Left forelimb (tissue), 1 donor: ENCODE measurements at regions not wholly inside any gene's neighbourhood (a gene's known extent, or its start where the extent isn't known, plus 50 kb on each side); places are given as distances from the start of the nearest gene placed in this dataset.
"Not testable (repeated sequence)": the region's sequence is repeated elsewhere in the genome, so short reads cannot be mapped to it uniquely, and the experiment has no call there.

Source experiments
- DNase-seq: peaks from one replicate; pipeline ENCODE4 v3.0.0-alpha.2; 2018; ENCODE audit warnings: low spot score

DNA sequence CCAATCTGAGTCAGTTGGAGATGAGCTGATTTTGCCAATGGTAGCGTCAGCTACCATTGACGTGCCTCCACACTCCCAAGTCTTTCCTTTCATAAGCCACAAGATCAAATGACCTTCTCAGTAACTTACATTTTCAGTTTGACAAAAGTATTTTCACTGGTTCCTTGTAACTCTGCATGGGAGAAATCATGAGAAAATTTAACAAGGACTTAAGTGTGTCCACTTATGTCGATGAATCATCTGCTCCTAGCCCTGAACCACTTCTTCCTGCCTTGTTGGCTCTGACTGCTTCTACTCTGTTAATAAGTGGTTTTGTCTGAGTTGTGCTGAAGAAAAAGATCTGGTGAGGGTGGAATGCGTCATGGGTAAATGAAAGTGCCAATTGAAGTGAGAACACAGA is 101.2 kb downstream of the NFKBIZ start:
- no peak for DNase-seq

DNA sequence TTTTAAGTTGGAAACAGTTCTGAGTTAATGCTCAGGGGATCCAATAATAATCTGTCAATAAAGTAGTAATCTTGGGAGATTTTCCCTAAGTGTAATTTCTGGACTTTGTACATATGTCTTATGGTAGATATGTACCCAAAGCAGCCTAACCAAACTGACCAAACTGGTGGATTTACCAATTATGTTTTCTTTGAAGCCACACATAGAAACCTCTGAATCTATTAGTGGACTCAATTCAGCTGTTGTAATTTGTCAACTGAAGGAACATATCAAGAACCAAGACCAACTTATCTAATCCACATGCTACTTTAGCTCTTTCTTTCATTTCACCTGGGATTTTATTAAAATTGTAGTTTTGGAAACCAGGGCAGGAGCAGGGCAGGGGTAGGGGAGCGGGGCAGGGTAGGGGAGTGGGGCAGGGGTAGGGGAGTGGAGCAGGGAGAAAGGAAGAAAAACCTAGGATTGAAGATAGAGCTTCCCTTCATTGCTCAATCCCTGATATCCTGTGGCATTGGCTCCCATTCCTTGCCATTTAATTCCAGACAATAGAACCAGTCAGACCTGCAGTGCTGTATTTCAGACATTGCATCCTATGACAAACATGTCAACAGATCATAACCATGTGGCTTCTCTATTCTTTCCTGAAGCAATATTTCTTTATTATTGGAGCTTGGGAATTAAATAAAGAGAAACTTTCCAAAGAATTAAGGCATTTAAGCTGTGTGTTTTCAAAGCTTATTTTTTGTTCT is 101.8 kb downstream of the NFKBIZ start:
- DNase-seq: no peak

DNA sequence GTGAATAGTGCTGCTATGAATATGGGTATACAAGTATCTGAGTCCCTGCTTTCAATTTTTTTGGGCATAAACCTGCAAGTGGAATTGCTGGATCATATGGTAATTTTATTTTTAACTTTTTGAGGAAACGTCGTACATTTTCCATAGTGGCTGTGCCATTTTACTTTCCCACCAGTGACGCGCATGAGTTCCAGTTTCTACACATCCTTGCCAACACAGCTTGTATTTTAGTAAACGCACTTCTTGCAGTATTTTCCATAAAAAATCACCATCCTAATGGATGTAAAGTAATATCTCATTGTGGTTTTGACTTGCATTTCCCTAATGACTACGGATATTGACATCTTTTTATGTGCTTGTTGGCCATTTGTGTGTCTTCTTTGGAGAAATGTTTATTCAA is 105.0 kb downstream of the NFKBIZ start:
- DNase-seq: no peak

DNA sequence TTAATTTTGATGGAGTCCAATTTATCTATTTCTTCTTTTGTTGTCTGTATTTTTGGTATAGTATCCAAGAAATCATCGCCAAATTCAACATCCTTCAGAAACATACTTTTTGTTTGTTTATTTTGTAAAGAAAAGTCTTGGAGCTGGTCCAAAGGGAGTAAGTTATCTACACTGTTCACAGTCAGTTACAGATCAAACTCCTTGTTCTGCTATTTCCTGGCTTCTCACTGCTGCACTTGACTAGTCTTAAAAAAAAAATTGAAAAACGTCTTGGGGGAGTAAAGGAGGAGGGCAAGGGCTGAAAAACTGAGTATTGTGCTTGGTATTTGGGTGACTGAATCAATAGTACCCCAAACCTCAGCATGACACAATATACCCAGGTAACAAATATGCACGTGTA is 105.6 kb downstream of the NFKBIZ start:
- no peak for DNase-seq

DNA sequence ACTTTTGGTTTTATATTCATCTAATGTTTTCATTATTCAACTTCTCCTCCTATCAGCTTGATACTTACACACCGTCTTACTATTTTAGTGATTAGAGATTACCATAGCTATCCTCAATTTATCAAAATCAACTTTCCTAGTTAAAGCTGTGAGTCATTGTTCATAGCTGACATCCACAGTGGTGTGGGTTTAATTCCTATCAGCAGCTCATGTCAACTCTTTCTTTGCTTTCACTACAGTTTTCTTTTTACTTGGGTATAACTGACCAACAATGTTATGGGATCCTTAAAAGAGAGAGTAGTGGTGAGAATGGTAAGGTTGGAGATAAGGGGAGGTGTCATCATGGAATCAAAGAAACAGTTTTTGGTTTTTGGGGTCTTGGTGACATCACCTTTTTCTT is 112.7 kb downstream of the NFKBIZ start:
- no peak for DNase-seq

DNA sequence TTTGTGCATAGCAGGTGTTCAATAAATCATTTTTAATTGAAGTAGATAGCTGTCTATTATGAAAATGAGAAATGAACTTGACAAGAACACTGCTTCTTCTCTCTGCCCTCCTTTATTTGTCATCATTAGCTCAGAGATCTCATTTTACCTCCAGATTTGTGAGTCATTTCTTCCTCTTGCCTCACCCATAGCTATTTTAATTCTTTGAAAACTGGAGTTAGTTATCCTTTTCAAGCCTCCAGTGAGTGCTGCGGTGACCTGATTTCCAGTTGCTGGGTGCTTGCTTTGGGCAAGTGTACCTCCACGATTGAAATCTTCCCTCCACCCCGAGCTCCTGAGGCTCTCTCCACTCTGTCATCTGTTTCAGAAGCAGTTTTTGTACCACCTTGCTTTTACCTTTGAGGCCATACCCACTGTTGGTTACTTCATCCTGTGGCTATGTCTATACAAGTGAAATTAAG is 114.6 kb downstream of the NFKBIZ start:
- DNase-seq: no peak

DNA sequence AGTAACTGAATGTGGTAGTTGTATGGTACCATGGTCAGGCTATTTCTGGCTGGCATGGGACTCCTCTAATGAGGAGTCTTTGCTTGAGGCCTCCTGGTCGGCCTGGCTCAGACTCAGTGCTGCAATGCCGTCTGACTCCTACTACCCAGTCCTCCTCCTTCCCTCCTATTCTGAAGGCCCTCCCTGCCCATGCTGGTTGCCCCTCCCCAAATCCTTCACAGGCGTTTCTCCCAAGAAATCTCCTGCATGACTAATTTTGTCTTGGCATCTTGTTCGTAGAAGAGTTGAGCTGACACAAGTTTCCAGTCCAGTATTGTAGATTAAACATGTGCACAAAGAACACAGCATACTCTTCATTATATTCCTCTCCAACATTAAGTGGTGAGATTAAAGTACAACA is 115.5 kb downstream of the NFKBIZ start:
- DNase-seq: no peak

DNA sequence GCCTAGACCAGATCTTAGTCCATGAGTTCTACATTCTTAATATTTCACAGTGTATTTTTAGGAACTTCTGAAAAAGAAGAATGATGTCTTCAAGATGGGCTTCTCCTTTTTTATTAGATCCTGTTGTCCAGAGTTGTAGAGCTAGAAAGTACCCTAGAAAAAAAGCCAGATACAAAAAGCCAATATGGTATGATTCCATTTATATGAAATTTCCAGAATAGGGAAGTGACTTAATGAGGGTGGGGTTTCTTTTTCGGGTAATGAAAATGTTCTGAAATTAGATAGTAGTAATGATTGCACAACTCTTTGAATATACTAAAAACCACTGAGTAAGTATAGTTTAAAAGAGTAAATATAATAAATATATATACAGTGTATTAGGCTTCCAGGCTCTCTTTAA is 116.9 kb downstream of the NFKBIZ start:
- no peak for DNase-seq

DNA sequence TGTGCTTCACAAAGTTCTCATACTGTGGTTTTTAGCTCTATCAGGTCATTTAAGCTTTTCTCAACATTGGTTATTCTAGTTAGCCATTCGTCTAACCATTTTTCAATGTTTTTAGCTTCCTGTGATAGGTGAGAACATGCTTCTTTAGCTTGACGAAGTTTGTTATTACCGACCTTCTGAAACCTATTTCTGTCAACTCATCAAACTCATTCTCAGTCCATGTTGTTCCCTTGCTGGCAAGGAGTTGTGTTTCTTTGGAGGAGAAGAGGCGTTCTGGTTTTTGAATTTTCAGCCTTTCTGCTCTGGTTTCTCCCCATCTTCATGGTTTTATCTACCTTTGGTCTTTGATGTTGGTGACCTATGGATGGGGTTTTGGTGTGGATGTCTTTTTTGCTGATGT is 120.9 kb downstream of the NFKBIZ start:
- DNase-seq: no peak

DNA sequence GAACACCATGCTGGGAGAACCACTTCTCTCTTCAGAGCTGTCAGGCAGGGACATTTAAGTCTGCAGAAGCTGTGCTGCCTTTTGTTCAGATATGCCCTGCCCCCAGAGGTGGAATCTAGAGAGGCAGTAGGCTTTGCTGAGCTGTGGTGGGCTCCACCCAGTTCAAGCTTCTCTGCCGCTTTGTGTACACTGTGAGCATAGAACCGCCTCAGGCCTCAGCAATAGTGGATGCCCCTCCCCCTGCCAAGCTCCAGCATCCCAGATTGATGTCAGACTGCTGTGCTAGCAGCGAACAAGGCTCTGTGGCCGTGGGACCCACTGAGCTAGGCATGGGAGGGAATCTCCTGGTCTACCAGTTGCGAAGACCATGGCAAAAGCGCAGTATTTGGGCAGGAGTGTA is 121.6 kb downstream of the NFKBIZ start:
- no peak for DNase-seq

DNA sequence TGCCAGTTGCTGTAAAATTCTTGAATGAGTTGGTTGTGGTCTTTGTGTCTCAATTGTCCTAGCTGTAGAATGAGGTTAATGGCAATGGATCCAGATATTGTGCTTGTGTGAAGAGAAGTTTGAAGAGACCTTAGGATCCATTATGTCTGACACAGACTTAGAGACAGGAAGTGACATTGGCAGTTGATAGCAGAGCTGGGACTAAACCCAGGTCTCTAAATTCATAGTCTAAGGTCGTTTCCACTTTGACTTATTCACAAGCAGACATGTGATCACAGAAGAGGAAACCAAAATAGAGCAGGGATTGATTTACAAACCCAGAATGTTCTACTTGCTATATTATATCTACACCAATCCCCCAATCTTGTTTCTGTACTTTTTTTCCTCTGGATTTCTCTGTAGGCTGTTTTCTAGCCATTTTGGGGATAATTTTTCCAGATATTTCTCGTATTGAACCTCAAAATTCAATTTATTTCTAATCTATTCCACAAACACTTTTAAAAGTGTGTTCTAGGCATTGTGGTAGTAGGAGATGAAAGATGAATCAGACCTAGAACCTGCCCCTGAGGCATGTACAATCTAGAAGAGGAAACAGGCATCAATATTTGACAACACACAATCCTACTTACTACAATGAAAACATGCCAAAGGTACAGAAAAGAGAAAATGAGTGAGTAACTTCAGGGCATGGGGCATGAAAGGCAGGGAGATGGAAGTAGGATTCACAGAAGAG is 123.3 kb downstream of the NFKBIZ start:
- DNase-seq: no peak

DNA sequence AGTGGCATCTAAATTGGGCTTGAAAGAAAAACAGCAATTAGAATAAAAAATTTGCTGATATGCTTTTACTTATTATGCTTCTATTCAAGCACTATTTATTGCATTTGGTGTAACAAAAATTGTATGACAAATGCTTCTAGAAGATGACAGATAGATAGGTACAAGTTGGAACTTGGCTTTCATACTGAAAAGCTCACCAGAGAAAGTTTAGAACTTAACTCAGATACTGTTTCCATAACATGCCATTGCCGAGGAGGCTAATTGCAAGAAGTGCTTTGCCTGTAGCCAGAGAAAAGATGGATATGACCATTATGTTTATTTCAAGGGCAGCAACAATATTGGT is 123.8 kb downstream of the NFKBIZ start:
- DNase-seq: no peak

DNA sequence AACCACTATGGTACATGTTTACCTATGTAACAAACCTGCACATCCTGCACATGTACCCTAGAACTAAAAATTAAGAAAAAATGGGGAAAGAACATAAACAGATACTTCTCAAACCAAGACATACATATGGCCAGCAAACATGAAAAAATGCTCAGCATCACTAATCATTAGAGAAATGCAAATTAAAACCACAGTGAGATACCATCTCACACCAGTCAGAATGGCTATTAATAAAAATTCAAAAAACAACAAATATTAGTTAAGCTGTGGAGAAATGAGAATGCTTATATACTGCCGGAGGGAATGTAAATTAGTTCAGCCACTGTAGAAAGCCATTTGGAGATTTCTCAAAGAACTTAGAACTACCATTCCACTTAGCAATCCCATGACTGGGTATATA is 126.1 kb downstream of the NFKBIZ start:
- DNase-seq: not testable (repeated sequence)

DNA sequence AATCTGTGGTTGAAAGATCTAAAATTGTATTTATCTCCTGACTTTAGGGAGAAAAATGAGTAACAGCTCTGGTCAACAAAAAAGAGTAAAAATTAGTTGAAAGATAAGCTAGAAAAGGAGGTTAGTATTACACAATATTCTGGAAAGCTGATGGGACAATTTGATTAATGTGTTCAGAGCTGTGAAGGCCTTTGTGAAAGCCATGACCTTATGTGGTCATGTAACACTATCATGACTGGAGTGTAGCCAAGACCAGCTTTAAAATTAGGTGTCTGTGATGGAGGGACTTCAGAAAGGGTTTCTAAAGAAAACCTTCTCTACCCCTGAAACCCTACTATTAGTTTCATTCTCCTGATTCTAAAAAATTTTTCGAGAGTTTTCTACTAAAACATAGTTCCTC is 127.2 kb downstream of the NFKBIZ start:
- DNase-seq: no peak

DNA sequence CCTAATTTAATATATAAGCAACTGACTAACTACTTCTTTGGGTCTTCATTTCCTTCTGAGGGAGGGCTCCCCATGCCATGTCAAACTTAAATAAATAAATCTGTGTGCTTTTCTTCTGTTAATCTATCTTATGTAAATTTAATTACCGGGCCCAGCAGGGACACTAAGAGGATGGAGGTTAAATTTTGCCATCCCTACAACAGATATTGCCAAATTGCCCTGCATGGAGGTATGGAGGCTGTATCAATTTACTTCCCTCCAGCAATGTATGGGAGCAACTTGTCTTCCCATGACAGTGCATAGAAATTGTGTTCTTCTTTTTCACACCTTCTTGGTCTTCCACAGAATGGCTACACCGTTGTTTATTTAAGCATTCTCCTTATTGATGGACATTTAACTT is 129.0 kb downstream of the NFKBIZ start:
- DNase-seq: no peak

DNA sequence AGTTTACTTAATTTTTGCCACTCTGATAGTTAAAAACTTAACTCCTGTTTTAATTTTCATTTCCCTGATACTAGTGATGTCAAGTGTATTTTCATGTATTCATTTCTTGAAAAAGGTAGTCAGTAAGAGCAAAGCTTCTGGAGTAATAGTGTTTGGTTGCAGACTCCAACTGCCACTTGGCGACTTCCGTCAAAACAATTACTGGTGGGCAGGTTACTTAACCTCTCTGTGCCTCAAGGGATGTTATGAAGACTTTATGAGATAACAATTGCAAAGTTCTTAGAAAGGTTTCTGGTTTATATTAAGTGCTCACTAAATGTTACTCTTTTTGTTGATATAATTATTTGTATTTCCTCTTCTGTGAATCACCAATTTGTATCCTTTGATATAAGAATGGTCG is 129.7 kb downstream of the NFKBIZ start:
- DNase-seq: no peak

DNA sequence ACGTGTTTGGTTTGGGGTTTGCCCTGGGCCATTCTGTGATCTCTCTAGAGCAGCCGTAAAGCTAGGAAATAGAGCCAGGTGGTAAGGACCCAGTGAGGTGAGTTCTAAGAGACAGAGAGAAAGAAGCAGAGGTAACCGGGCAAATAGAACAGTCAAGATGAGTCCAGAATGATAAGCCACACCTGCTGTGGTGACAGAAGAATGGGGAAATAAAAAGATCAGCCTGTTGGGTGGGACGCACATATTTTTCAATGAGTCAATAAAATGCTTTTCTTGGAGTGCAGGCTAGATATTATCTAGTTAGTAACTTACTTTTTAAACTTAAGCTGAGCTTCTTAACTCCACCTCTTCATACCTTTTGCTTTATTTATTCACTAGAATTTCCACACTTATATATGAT is 135.0 kb downstream of the NFKBIZ start:
- DNase-seq: no peak

DNA sequence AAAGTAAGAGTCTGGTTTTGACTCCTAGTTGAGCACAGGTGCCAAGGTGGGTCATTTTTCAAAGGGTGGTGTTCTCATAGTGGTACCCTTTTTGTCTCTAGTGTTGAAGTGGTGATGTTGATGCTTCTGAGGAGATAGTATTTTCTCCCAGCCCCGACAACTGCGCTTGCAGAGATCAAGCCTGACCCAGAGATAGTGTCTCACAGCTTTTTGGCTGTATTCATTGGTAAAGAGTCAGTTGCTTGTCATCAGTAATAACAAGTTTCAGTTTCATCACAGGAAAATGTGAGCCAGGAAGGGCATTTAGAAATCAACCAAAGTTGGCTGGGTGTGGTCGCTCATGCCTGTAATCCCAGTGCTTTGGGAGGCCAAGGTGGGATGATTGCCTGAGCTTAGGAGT is 139.3 kb downstream of the NFKBIZ start:
- DNase-seq: no peak

DNA sequence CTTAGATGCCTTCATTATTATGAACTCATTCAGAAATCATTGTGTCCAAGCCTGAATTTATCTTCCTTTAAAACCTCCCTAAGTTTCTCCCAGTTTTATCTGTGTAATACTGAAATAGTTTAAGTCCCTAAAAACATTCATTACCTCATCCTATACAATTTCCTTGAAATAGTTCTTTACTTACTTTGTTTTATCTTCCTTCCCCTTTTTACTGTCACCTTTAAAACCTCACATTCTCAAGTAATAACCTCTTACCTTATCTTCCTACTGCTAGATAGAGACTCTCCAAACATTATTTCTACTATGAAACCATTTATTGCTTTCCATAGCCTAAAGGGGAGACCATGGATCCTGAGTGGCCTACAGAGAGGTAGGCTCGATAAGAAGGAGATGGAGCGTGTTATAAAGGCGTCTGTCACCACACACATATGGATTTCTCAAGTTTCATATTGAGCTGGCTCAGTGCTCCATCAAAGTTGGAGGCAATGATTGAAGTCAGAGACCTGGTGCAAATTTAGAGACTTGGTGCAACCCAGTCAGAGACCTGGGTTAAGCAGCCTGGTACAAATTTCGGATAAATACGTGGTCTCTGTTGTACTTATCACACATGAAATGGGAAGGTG is 140.4 kb downstream of the NFKBIZ start:
- DNase-seq: no peak

DNA sequence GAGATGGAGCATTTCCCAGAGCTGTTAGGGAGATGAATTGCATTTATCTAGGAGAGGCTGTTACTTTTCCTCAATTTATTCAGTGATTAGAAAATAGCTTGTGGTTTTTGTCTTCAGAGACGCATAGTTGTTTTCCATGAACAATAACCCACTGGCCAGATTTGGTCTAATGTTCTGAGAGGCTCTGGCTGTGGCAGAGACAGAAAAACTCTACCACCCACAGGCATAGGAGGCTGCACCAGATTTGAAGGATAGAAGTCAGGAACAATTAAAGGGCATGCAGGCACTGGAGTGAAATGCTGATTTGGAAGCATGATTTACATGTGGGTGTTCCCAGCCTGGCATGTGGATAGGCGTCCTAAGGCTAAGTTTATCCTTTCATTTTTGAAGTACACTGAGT is 143.5 kb downstream of the NFKBIZ start:
- DNase-seq: no peak

DNA sequence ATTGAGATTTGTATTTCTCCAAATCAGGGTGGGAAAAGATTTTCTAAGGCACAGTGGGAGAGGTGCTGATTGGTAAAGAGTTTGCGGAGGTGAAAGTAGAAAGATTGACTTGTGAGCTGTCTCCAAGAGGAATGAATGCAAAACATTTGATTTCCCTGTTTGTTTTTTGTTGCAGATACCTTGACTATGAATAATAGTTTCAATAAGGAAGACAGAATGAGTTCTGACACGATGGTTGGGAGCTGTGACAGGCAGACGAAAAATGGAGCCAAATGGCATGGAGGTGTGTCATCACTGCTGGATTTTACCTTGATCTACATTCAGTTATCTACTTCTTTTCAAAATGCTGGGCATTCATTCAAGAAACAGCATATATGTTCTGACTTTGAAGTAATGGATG is 145.1 kb downstream of the NFKBIZ start:
- DNase-seq: no peak

DNA sequence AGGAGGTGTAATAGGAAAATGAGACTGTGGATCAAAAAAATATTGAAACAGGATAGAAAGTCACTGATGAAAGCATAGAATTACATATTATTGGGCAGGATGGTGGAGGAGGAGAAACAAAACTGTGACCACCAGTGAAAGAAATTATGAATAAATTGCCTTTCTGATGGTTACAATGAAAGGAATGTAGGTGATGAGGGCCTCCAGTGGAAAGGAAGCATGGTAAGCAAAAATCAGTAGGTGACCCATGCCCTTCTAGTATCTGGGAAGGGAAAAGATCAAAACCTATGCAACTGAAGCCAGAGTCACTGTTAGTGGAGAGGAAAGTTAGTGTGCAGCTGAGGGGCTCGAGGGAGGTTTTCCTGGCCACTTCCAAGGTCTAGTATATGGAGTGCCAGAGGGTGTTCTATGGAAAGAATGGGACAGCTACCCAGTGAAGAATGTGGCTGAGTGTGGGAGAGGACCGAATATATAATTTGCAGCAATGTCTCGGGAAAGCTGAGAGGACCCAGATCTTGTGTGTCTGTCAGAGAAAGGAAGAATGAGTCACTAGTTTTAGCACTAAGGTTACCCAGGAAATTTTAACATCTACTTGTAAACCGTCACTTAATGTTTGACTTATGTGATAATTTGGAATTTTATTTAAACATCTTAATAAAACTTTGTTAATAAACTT is 146.2 kb downstream of the NFKBIZ start:
- DNase-seq: no peak

DNA sequence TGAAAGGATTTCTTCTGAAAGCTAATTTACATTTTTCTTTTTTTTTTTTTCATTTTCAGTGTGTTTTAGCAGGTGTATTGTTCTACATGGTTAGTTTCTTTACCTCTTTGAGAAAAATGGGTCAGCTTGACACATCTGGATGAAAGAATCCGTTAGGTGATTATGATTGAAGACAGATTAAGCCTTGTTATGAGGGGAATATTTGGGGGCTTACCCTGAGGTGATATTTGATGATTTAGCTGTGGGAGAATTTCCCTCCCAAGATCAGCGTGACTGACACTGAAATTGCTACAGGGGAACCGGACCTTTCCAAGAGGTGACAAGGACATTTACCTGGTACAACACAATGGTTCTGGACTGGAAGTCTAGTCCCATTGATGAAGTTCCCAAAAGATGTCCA is 147.5 kb downstream of the NFKBIZ start:
- DNase-seq: no peak
